ENCODE measurements at regions not wholly inside any gene's neighbourhood (a gene's known extent, or its start where the extent isn't known, plus 50 kb on each side); places are given as distances from the start of the nearest gene placed in this dataset.

DNA sequence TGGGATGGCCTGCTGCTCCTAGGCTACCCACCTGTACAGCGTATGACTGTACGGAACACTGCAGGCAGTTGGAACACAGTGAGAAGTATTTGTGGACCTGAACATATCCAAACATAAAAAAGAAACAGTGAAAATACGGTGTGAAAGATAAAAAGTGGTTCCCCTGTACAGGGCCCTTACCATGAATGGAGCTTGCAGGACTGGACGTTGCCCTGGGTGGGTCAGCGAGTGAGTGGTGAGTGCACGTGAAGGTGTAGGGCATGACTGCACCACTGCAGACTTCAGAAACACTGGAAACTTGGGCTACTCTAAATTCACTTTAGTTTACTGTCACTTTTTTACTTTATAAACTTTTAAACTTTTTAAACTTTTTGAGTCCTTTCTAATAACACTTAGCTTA is 71.2 kb upstream of the SLC6A6 start:
- TF ChIP-seq, protein P1, sequence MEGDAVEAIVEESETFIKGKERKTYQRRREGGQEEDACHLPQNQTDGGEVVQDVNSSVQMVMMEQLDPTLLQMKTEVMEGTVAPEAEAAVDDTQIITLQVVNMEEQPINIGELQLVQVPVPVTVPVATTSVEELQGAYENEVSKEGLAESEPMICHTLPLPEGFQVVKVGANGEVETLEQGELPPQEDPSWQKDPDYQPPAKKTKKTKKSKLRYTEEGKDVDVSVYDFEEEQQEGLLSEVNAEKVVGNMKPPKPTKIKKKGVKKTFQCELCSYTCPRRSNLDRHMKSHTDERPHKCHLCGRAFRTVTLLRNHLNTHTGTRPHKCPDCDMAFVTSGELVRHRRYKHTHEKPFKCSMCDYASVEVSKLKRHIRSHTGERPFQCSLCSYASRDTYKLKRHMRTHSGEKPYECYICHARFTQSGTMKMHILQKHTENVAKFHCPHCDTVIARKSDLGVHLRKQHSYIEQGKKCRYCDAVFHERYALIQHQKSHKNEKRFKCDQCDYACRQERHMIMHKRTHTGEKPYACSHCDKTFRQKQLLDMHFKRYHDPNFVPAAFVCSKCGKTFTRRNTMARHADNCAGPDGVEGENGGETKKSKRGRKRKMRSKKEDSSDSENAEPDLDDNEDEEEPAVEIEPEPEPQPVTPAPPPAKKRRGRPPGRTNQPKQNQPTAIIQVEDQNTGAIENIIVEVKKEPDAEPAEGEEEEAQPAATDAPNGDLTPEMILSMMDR (IDR thresholded peaks at IDR 0.05; ENCODE audit: control insufficient read depth, extremely low read depth, insufficient read depth) = no peak
- no peak overlapping the region for H3K4me3 ChIP-seq (ENCODE audit: low read depth, low read length)
- no peak for DNase-seq (ENCODE audit: low read depth)

DNA sequence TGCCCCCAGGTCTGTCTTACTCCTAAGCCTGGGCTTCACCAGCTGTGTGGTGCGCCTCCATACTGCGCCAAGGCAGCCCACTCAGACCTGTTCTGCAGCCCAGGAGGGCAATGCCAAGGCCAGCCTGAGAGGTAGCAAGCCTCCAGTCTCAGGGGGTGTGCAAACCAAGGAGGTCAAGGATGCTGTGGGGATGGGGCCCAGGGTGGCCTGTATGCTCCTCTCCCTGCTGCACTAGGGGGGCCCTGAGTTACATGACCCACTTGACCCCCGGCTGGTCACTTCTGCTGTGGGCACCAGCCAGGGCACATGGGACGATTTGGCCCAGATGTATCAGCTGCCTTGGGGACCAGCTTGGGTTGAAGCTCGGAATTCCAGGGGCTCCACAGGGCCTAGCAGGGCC is 70.0 kb upstream of the SLC6A6 start:
- DNase-seq (ENCODE audit: low read depth) = no peak
- no peak overlapping the region for H3K4me3 ChIP-seq (ENCODE audit: low read depth, low read length)
- TF ChIP-seq, protein P1 (IDR thresholded peaks at IDR 0.05; ENCODE audit: control insufficient read depth, extremely low read depth, insufficient read depth) = no peak

DNA sequence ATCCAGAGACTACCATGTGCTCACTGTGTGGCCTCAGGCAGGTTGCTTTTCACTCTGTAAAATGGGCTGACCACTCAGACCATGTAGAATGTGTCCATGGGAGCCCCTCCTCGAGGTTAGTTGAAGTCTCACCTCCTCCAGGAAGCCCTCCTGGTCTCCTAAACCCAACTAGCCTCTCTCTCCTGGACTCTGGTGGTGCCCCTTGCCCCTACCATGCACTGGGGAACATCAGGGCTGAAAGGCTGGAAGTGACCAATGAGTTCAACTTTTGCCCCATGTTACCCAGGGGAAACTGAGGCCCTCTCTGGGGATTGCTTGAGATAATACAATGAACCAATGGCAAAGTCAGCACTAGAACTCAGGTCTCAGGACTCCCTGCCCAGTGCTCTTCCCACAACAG is 69.2 kb upstream of the SLC6A6 start:
- DNase-seq (ENCODE audit: low read depth) = no peak
- no peak overlapping the region for H3K4me3 ChIP-seq (ENCODE audit: low read depth, low read length)
- TF ChIP-seq, protein P1 (IDR thresholded peaks at IDR 0.05; ENCODE audit: control insufficient read depth, extremely low read depth, insufficient read depth) = no peak

DNA sequence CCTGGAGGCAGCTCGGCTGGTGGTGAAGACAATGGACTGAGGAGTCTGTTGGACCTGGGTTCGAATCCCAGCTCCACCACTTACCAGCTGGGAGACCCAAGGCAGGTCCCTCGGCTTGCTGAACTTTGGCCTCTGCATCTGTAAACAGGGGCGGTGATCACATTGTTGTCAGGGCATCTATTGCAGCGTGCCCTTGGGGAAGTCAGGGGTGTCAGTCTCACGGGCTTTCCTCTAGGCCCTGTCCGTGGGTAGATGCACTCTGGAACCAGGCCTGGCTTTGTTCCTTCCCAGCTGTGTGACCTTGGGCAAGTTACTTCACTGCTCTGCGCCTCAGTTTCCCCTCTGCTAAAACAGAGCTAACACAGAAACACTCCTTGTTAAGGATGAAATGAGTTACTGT is 68.8 kb upstream of the SLC6A6 start:
- no peak for DNase-seq (ENCODE audit: low read depth)
- TF ChIP-seq, protein P1 (IDR thresholded peaks at IDR 0.05; ENCODE audit: control insufficient read depth, extremely low read depth, insufficient read depth) = no peak
- H3K4me3 ChIP-seq (ENCODE audit: low read depth, low read length) = no peak overlapping the region

DNA sequence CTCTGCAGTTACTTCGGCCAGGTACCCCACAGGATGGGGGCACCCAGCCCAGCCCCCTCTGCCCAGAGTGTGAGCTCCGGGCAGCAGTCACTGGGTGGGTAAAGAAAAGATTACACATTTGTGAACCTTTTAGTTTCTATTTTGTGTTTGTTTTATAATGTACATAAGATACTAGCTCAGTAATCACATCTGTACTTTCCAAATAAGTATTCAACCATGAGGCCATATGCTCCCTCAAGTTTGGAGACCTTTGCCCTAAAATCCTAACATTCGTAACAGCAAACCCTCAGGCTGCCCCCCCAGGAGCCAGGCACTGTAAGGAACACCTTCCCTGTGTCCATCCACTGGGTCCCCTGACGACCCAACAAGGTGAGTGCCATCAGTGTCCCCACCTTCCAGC is 68.3 kb upstream of the SLC6A6 start:
- no peak overlapping the region for H3K4me3 ChIP-seq (ENCODE audit: low read depth, low read length)
- TF ChIP-seq, protein P1 (IDR thresholded peaks at IDR 0.05; ENCODE audit: control insufficient read depth, extremely low read depth, insufficient read depth) = no peak
- no peak for DNase-seq (ENCODE audit: low read depth)

DNA sequence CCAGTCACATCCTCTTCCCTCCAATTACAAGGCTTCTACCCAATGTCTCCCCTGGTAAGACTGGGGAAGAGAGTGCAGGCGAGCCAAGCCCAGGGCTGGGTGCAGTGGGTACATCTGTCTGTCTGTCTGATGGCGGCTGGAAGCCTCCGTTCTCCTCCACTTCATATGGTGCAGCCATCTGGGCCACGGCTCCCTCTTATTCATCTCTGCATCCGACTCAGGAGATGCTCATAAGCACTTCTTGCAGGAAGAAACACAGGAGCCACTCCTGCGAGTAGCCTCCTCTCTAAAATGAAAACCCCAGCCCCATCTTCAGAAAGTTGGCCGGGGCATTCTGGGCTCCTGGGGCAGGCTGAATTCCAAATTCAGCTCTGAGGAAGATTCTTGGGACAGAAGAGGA is 67.5 kb upstream of the SLC6A6 start:
- DNase-seq (ENCODE audit: low read depth) = no peak
- TF ChIP-seq, protein P1 (IDR thresholded peaks at IDR 0.05; ENCODE audit: control insufficient read depth, extremely low read depth, insufficient read depth) = no peak
- H3K4me3 ChIP-seq (ENCODE audit: low read depth, low read length) = no peak overlapping the region
